OCI-LY1 (cell line): ENCODE measurements at regions not wholly inside any gene's neighbourhood (a gene's known extent, or its start where the extent isn't known, plus 50 kb on each side); places are given as distances from the start of the nearest gene placed in this dataset.

Experiments
- H2AFZ ChIP-seq: fragments of 200-600 bp; sonication (generic), shearing (Covaris generic); 2 replicates; pipeline ENCODE4 v1.6.0; 2014; ENCODE audit warnings: antibody characterized with exemption, mild to moderate bottlenecking, low read length
- H3F3A ChIP-seq: fragments of 200-600 bp; sonication (generic), shearing (Covaris generic); 2 replicates; pipeline ENCODE4 v1.6.0; 2014; ENCODE audit warnings: mild to moderate bottlenecking, antibody characterized with exemption, low read length, moderate library complexity; ENCODE audit not compliant: insufficient read depth
- H3K27ac ChIP-seq: fragments of 200-600 bp; sonication (generic); 2 replicates; pipeline ENCODE4 v1.5.1; 2014; ENCODE audit warnings: low read length, mixed run types, mild to moderate bottlenecking, low read depth; ENCODE audit not compliant: poor library complexity, severe bottlenecking
- H3K27me3 ChIP-seq: fragments of 200-600 bp; sonication (generic); 2 replicates; pipeline ENCODE4 v1.6.0; 2014; ENCODE audit warnings: antibody characterized with exemption, mild to moderate bottlenecking, low read length, moderate library complexity; ENCODE audit not compliant: insufficient read depth
- H3K36me3 ChIP-seq: fragments of 200-600 bp; sonication (generic); 2 replicates; pipeline ENCODE4 v1.6.1; 2014; ENCODE audit warnings: mild to moderate bottlenecking, antibody characterized with exemption, low read length, moderate library complexity, mixed read lengths; ENCODE audit not compliant: insufficient read depth
- H3K4me1 ChIP-seq: fragments of 200-600 bp; sonication (generic); 2 replicates; pipeline ENCODE4 v1.5.1; 2014; ENCODE audit warnings: mild to moderate bottlenecking, low read length, moderate library complexity; ENCODE audit not compliant: insufficient read depth, severe bottlenecking
- H3K4me2 ChIP-seq: fragments of 200-600 bp; sonication (generic), shearing (Covaris generic); 2 replicates; pipeline ENCODE4 v1.6.1; 2014; ENCODE audit warnings: low read length
- H3K4me3 ChIP-seq: fragments of 200-600 bp; sonication (generic); 2 replicates; pipeline ENCODE4 v1.5.1; 2014; ENCODE audit warnings: low read length, low read depth, mild to moderate bottlenecking, mixed read lengths; ENCODE audit not compliant: poor library complexity, severe bottlenecking
- H3K79me2 ChIP-seq: fragments of 200-600 bp; shearing (Covaris generic); 2 replicates; pipeline ENCODE4 v1.6.1; 2016; ENCODE audit warnings: mixed run types, low read length, mixed read lengths; ENCODE audit not compliant: insufficient read depth
- H3K9ac ChIP-seq: fragments of 200-600 bp; sonication (generic), shearing (Covaris generic); 2 replicates; pipeline ENCODE4 v1.6.1; 2014; ENCODE audit warnings: mild to moderate bottlenecking, low read length, mixed read lengths
- H3K9me2 ChIP-seq: fragments of 200-600 bp; sonication (generic), shearing (Covaris generic); 2 replicates; pipeline ENCODE4 v1.6.1; 2014; ENCODE audit warnings: low read depth, mild to moderate bottlenecking, low read length, mixed read lengths
- H3K9me3 ChIP-seq: fragments of 200-600 bp; shearing (Covaris generic); 2 replicates; pipeline ENCODE4 v1.6.1; 2014; ENCODE audit warnings: low read length, mixed read lengths
- H4K20me1 ChIP-seq: fragments of 200-600 bp; sonication (generic), shearing (Covaris generic); 2 replicates; pipeline ENCODE4 v1.6.0; 2016; ENCODE audit warnings: mild to moderate bottlenecking, low read length; ENCODE audit not compliant: insufficient read depth
- CTCF ChIP-seq: fragments of 200-600 bp; sonication (generic), shearing (Covaris generic); IDR thresholded peaks from 2 replicates; pipeline ENCODE4 v1.5.1; 2017; ENCODE audit warnings: mild to moderate bottlenecking, antibody characterized with exemption, low read length, moderate library complexity, mixed read lengths
- EZH2 ChIP-seq: fragments of 200-600 bp; sonication (generic), shearing (Covaris generic); IDR thresholded peaks from 2 replicates; pipeline ENCODE4 v1.8.0; 2017; ENCODE audit warnings: borderline replicate concordance, mixed run types, mild to moderate bottlenecking, antibody characterized with exemption, low read length, moderate library complexity, mixed read lengths

DNA sequence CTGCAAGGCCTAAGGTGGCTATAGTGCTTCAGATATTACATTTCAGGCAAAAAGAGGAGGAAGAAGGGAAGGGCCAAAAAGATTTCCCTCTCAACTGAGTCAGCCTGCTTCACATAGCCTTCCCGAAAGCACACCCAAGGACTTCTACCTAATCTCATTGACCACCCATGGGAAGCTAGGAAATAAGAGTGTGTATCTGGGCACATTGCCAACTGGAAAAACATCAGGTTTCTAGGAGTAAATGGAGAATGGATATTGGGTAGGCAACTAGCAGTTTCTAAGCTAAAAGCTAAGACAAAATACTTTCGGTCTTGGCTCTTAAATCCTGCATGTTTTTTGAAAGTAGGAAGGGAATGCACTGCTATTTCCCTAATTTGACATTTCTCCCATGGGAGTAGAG, 221.7 kb upstream of the GRIP1 start:
- Histone ChIP-seq H3K36me3 (no peaks in the 10 kb centered on the region), H3K4me2 (no peak overlapping the region), H2AFZ (no peak overlapping the region), H3K27ac (no peak overlapping the region), H3K4me1 (no peaks in the 10 kb centered on the region), H3K9me3 (no peaks in the 10 kb centered on the region), H3K27me3 (no peaks in the 10 kb centered on the region), H3K9me2 (no peaks in the 10 kb centered on the region), H4K20me1 (no peaks in the 10 kb centered on the region), H3K9ac (no peak overlapping the region), H3K79me2 (no peaks in the 10 kb centered on the region), H3K4me3 (no peak overlapping the region), H3F3A (no peaks in the 10 kb centered on the region)
- no peak for TF ChIP-seq EZH2

GRCh38 chr12:66901138-66901932, 222.5 kb upstream of the GRIP1 start:
- Histone ChIP-seq H2AFZ (no peak overlapping the region), H3K4me1 (no peaks in the 10 kb centered on the region), H3K9me2 (no peaks in the 10 kb centered on the region), H3K36me3 (no peaks in the 10 kb centered on the region), H3K27ac (no peak overlapping the region), H3F3A (no peaks in the 10 kb centered on the region), H3K27me3 (no peaks in the 10 kb centered on the region), H3K9me3 (no peaks in the 10 kb centered on the region), H3K9ac (no peak overlapping the region), H3K4me3 (no peak overlapping the region), H3K4me2 (no peak overlapping the region), H4K20me1 (no peaks in the 10 kb centered on the region), H3K79me2 (no peaks in the 10 kb centered on the region)
- no peak for TF ChIP-seq EZH2
- no peak for TF ChIP-seq CTCF

- Histone ChIP-seq H3K9ac (no peak overlapping the region), H3K4me3 (no peak overlapping the region), H3K9me3 (no peaks in the 10 kb centered on the region), H2AFZ (no peak overlapping the region), H3K27ac (no peak overlapping the region), H4K20me1 (no peaks in the 10 kb centered on the region), H3K27me3 (no peaks in the 10 kb centered on the region), H3K79me2 (no peaks in the 10 kb centered on the region), H3F3A (no peaks in the 10 kb centered on the region), H3K4me2 (no peak overlapping the region), H3K36me3 (no peaks in the 10 kb centered on the region), H3K9me2 (no peaks in the 10 kb centered on the region), H3K4me1 (no peaks in the 10 kb centered on the region)
- TF ChIP-seq CTCF, result no peak
- no peak for TF ChIP-seq EZH2
Measured at GRCh38 chr12:66902020-66902419, 223.1 kb upstream of the GRIP1 start.
